ENCODE measurements at regions not wholly inside any gene's neighbourhood (a gene's known extent, or its start where the extent isn't known, plus 50 kb on each side); places are given as distances from the start of the nearest gene placed in this dataset.

GRCh38 chr7:12056381-12056780 lies 154.7 kb upstream of the TMEM106B start:
- no peak for TF ChIP-seq FOXK2 (IDR thresholded peaks at IDR 0.05)
- no peak for TF ChIP-seq BHLHE40 (IDR thresholded peaks at IDR 0.05; ENCODE audit: borderline replicate concordance)
- TF ChIP-seq SP1 (IDR thresholded peaks at IDR 0.05) = no peak
- TF ChIP-seq ARNT (IDR thresholded peaks at IDR 0.05) = no peak
- TF ChIP-seq ELF4 (IDR thresholded peaks at IDR 0.05) = no peak

Measured in HEK293T (cell line).